Lower leg skin (tissue), 4 donors: ENCODE measurements at regions not wholly inside any gene's neighbourhood (a gene's known extent, or its start where the extent isn't known, plus 50 kb on each side); places are given as distances from the start of the nearest gene placed in this dataset.

Experiments
- DNase-seq, 2 donors: peaks; one replicate each; pipeline ENCODE4 v3.0.0-alpha.2; 2019; ENCODE audit warnings: low spot score in 2 of 2
- H3K4me3 ChIP-seq: fragments of 200-600 bp; sonication (generic); 2 replicates; pipeline ENCODE4 v1.5.1; 2017; ENCODE audit warnings: mild to moderate bottlenecking, low read depth; ENCODE audit not compliant: poor library complexity, severe bottlenecking
- CTCF ChIP-seq, 3 donors: fragments of 450-650 bp; IDR thresholded peaks; one replicate each; pipeline ENCODE4 v1.5.1; 2016; ENCODE audit warnings: antibody characterized with exemption in 3 of 3, mild to moderate bottlenecking in 3 of 3, moderate library complexity in 2 of 3
- POLR2A ChIP-seq, 2 donors: fragments of 450-650 bp; IDR thresholded peaks; one replicate each; pipeline ENCODE4 v1.6.1; 2016 to 2017; ENCODE audit warnings: antibody characterized with exemption in 2 of 2, mild to moderate bottlenecking in 1 of 2, moderate library complexity in 1 of 2
- WGBS, 2 donors: methylation state at CpG; one replicate each; pipeline ENCODE4 v1.1.5; 2018; 5-methylcytosine and 5-hydroxymethylcytosine counted together
- intact Hi-C: fragments of 100-400 bp; cut with DNase I; formaldehyde crosslinking; loops from one replicate; pipeline ENCODE4 v1.15.0; 2023; ENCODE audit warnings: low total_unique reads

DNA sequence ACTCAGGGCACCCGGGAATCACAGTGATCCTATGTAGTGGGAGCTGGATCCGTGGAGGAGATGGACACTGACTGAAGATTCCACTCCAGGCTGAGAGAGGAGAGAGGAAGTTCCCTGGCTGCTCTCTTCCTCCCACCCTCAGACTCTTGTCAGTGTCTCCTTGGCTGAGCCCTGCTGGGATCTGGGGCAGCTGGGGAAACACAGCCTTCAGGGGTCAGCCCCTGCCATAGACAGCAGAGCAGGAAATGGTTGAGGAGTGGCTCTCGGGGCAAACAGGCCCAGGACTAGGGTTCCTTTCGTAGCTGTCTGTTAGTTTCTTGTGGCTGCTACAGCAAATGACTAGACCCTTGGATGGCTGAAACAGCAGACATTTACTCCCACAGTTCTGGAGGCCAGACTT is 174.4 kb upstream of the BMPER start:
- WGBS, 2 donors, result 91 to 92% methylated on average over 4 of the region's 4 CpGs
- intact Hi-C loops, result no loop called here
- TF ChIP-seq POLR2A (IDR thresholded peaks at IDR 0.05) (no peak), CTCF (IDR thresholded peaks at IDR 0.05) (no peak)
- H3K4me3 ChIP-seq, result no peak overlapping the region
- DNase-seq, result no peak

DNA sequence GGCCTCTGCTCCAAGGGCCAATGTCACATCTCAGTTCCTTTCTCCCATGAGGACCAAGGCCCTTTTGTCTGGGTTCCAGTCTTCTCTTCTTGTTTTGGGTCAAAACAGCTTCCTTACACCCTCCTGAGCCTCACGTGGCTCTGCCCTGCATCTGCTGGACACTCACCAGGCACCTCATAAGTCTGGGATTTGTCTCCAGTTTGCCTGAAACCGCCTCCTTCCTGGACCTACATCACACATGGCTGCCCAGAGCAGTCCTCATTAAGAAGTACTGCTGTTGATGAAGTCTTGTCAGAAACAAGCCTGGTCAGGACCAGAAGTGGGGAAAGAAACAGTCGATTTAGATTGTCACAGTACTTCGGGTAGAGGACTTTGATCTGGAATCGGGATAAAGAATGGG is 173.4 kb upstream of the BMPER start:
- intact Hi-C loops, result no loop called here
- 78 to 87% methylated on average over 5 of the region's 5 CpGs for whole genome bisulfite sequencing, 2 donors
- DNase-seq, result no peak
- TF ChIP-seq POLR2A (IDR thresholded peaks at IDR 0.05) (no peak), CTCF (IDR thresholded peaks at IDR 0.05) (no peak)
- H3K4me3 ChIP-seq, result no peak overlapping the region

DNA sequence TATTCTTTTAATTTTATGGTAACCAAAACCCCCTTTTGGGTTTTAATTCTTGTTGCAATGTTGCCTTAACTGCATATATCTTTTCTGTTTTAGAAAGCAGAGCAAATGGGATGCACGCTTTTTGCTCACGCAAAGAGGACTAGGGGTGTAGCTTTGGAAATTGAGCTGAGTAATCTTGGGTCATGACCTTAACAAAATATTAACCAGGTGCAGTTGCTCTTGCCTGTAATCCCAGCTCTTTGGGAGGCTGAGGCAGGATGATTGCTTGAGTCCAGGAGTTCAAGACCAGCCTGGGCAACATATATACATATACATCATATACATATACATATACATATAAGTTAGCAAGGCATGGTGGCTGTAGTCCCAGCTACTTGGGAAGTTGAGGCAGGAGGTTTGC is 172.9 kb upstream of the BMPER start:
- H3K4me3 ChIP-seq, result no peak overlapping the region
- intact Hi-C loops, result no loop called here
- WGBS, 2 donors, result 97 to 98% methylated on average over 2 of the region's 2 CpGs
- TF ChIP-seq POLR2A (IDR thresholded peaks at IDR 0.05), result no peak
- TF ChIP-seq CTCF (IDR thresholded peaks at IDR 0.05), result no peak
- no peak for DNase-seq

GRCh38 chr7:33733870-33734650 is 171.3 kb upstream of the BMPER start:
- no peak for DNase-seq
- WGBS, 2 donors, result 84 to 88% methylated on average over 16 of the region's 16 CpGs
- no peak overlapping the region for H3K4me3 ChIP-seq
- intact Hi-C loops, result no loop called here
- TF ChIP-seq POLR2A (IDR thresholded peaks at IDR 0.05), result no peak
- TF ChIP-seq CTCF (IDR thresholded peaks at IDR 0.05), result no peak

GRCh38 chr7:33735403-33735802 is 169.9 kb upstream of the BMPER start:
- TF ChIP-seq POLR2A (IDR thresholded peaks at IDR 0.05) (no peak), CTCF (IDR thresholded peaks at IDR 0.05) (no peak)
- no peak overlapping the region for H3K4me3 ChIP-seq
- no peak for DNase-seq
- 87 to 94% methylated on average over 5 of the region's 5 CpGs for WGBS, 2 donors
- intact Hi-C loops, result no loop called here
